H1 (cell line): ENCODE measurements at regions not wholly inside any gene's neighbourhood (a gene's known extent, or its start where the extent isn't known, plus 50 kb on each side); places are given as distances from the start of the nearest gene placed in this dataset.

Experiments
- CTCF ChIA-PET: fragments of 300-600 bp; sonication (Branson Sonifier 250); formaldehyde crosslinking; loops from one replicate; lab custom pipeline; 2021; ENCODE audit not compliant: partially characterized antibody; lab: Charles Lee
- POLR2A ChIA-PET: fragments of 300-600 bp; sonication (Branson Sonifier 250); formaldehyde crosslinking; loops from one replicate; lab custom pipeline; 2021; ENCODE audit warnings: inconsistent platforms; ENCODE audit not compliant: partially characterized antibody; lab: Charles Lee
- DNase-seq, 2 experiments: peaks; one replicate each; pipeline versions ENCODE4 v3.0.0 to v3.0.0-alpha.2; 2010 to 2022; ENCODE audit warnings: low spot score in 2 of 2, low read depth in 1 of 2, mixed read lengths in 1 of 2
- FAIRE-seq: peaks from 2 replicates; lab custom pipeline; 2011; peaks lifted over from hg19 to GRCh38; lab: Jason Lieb, UNC
- H2AFZ ChIP-seq: 2 replicates; pipeline ENCODE4 v1.8.1; 2012; ENCODE audit warnings: low read length, inconsistent platforms
- H2AK5ac ChIP-seq: 2 replicates; pipeline ENCODE4 v1.6.1; 2013; ENCODE audit warnings: low read depth, low read length
- H2BK120ac ChIP-seq: replicated peaks from 2 replicates; pipeline ENCODE3; 2013; ENCODE audit warnings: low read depth, low read length, inconsistent platforms
- H2BK12ac ChIP-seq: 2 replicates; pipeline ENCODE4 v1.6.1; 2013; ENCODE audit warnings: low read depth, low read length
- H2BK15ac ChIP-seq: 2 replicates; pipeline ENCODE4 v1.6.1; 2013; ENCODE audit warnings: low read length
- H2BK20ac ChIP-seq: 2 replicates; pipeline ENCODE4 v1.6.1; 2013; ENCODE audit warnings: low read length
- H2BK5ac ChIP-seq: 2 replicates; pipeline ENCODE4 v1.6.1; 2013; ENCODE audit warnings: low read depth, low read length
- H3K14ac ChIP-seq: 2 replicates; pipeline ENCODE4 v1.6.1; 2013; ENCODE audit warnings: inconsistent platforms; ENCODE audit not compliant: insufficient read length
- H3K18ac ChIP-seq: 2 replicates; pipeline ENCODE4 v1.6.1; 2013; ENCODE audit warnings: low read length; ENCODE audit errors: extremely low read depth
- H3K23ac ChIP-seq: 2 replicates; pipeline ENCODE4 v1.6.1; 2013; ENCODE audit warnings: inconsistent platforms; ENCODE audit not compliant: insufficient read length
- H3K23me2 ChIP-seq: 2 replicates; pipeline ENCODE4 v1.6.1; 2013; ENCODE audit warnings: low read depth, low read length
- H3K27ac ChIP-seq: 2 replicates; pipeline ENCODE4 v1.6.1; 2011; ENCODE audit warnings: low read depth, low read length, inconsistent platforms
- H3K27me3 ChIP-seq, 4 experiments: replicated peaks in 1 of 4; 1 replicate in 1 of 4; 2 replicates in 3 of 4; pipeline versions ENCODE4 v1.6.1 to v1.8.1; 2011 to 2013; ENCODE audit warnings: low read length in 3 of 4, mild to moderate bottlenecking in 3 of 4, inconsistent platforms in 2 of 4, mixed read lengths in 2 of 4, moderate library complexity in 1 of 4; ENCODE audit not compliant: control insufficient read depth in 3 of 4, insufficient read depth in 3 of 4; ENCODE audit errors: extremely low read depth in 1 of 4
- H3K36me3 ChIP-seq, 4 experiments: 2 replicates each; pipeline versions ENCODE4 v1.6.1 to v1.8.1; 2011 to 2013; ENCODE audit warnings: mild to moderate bottlenecking in 4 of 4, low read length in 3 of 4, moderate library complexity in 2 of 4, control low read depth in 1 of 4, inconsistent platforms in 1 of 4; ENCODE audit not compliant: insufficient read depth in 4 of 4, control insufficient read depth in 2 of 4
- H3K4ac ChIP-seq: replicated peaks from 2 replicates; pipeline ENCODE3; 2013; ENCODE audit warnings: low read length, low read depth, mixed read lengths, inconsistent platforms; ENCODE audit not compliant: insufficient read length
- H3K4me1 ChIP-seq, 4 experiments: replicated peaks in 1 of 4; 1 replicate in 1 of 4; 2 replicates in 3 of 4; pipeline versions ENCODE4 v1.6.1 to v1.8.1; 2011 to 2013; ENCODE audit warnings: low read length in 3 of 4, inconsistent platforms in 2 of 4, mixed read lengths in 1 of 4; ENCODE audit not compliant: insufficient read depth in 4 of 4, control insufficient read depth in 3 of 4
- H3K4me2 ChIP-seq, 2 experiments: 2 replicates each; pipeline versions ENCODE4 v1.6.1 to v1.8.1; 2011 to 2013; ENCODE audit warnings: low read depth in 2 of 2, low read length in 2 of 2, control low read depth in 1 of 2, inconsistent platforms in 1 of 2, mild to moderate bottlenecking in 1 of 2; ENCODE audit not compliant: insufficient read depth in 1 of 2
- H3K4me3 ChIP-seq, 4 experiments: fragments of 200-600, 300-600 bp in 1 of 4; sonication (generic), shearing (Covaris generic), sonication (Bioruptor Twin) in 1 of 4; 2 replicates each; pipeline versions ENCODE4 v1.5.1 to v1.8.1; 2011 to 2016; ENCODE audit warnings: low read length in 4 of 4, low read depth in 3 of 4, control low read depth in 2 of 4, inconsistent platforms in 2 of 4, mild to moderate bottlenecking in 2 of 4, mixed read lengths in 1 of 4, moderate library complexity in 1 of 4; ENCODE audit not compliant: insufficient read depth in 2 of 4; ENCODE audit errors: extremely low read depth in 1 of 4
- H3K56ac ChIP-seq: replicated peaks from 2 replicates; pipeline ENCODE3; 2013; ENCODE audit warnings: low read depth, mild to moderate bottlenecking, mixed read lengths, low read length, inconsistent platforms; ENCODE audit not compliant: insufficient read length
- H3K79me1 ChIP-seq: 2 replicates; pipeline ENCODE4 v1.6.1; 2013; ENCODE audit warnings: low read depth, low read length, control low read depth
- H3K79me2 ChIP-seq, 2 experiments: 2 replicates each; pipeline versions ENCODE4 v1.6.1 to v1.8.1; 2012 to 2013; ENCODE audit warnings: low read length in 2 of 2, mild to moderate bottlenecking in 2 of 2, inconsistent platforms in 1 of 2; ENCODE audit not compliant: insufficient read depth in 2 of 2, control insufficient read depth in 1 of 2
- H3K9ac ChIP-seq, 4 experiments: replicated peaks in 1 of 4; 1 replicate in 1 of 4; 2 replicates in 3 of 4; pipeline versions ENCODE4 v1.6.1 to v1.8.1; 2011 to 2013; ENCODE audit warnings: low read depth in 3 of 4, low read length in 3 of 4, control low read depth in 2 of 4, mild to moderate bottlenecking in 2 of 4, moderate library complexity in 2 of 4, inconsistent platforms in 1 of 4; ENCODE audit errors: extremely low read depth in 1 of 4
- H3K9me3 ChIP-seq, 2 experiments: 2 replicates each; pipeline versions ENCODE4 v1.6.1 to v1.8.1; 2012 to 2013; ENCODE audit warnings: mild to moderate bottlenecking in 2 of 2, moderate library complexity in 2 of 2, control low read depth in 1 of 2, inconsistent platforms in 1 of 2, low read depth in 1 of 2, low read length in 1 of 2, mixed read lengths in 1 of 2; ENCODE audit not compliant: insufficient read depth in 2 of 2
- H4K20me1 ChIP-seq, 2 experiments: replicated peaks in 1 of 2; 2 replicates each; pipeline versions ENCODE3 to v1.8.1; 2011 to 2013; ENCODE audit warnings: inconsistent platforms in 2 of 2, low read length in 2 of 2, mild to moderate bottlenecking in 1 of 2; ENCODE audit not compliant: insufficient read depth in 2 of 2, control insufficient read depth in 1 of 2
- H4K5ac ChIP-seq: 2 replicates; pipeline ENCODE4 v1.6.1; 2013; ENCODE audit warnings: low read length, low read depth, mixed read lengths, inconsistent platforms; ENCODE audit not compliant: insufficient read length
- H4K8ac ChIP-seq: 2 replicates; pipeline ENCODE4 v1.8.0; 2013; ENCODE audit warnings: mild to moderate bottlenecking, moderate library complexity, low read length, inconsistent platforms; ENCODE audit not compliant: insufficient read depth; ENCODE audit errors: extremely low read depth
- H4K91ac ChIP-seq: replicated peaks from 2 replicates; pipeline ENCODE3; 2013; ENCODE audit warnings: low read length, mixed read lengths, inconsistent platforms; ENCODE audit not compliant: insufficient read length
- BCL11A ChIP-seq, 2 experiments: IDR thresholded peaks; one replicate each; pipeline ENCODE4 v1.6.1; 2011; ENCODE audit warnings: low read depth in 2 of 2, low read length in 2 of 2, mild to moderate bottlenecking in 2 of 2
- E2F6 ChIP-seq: IDR thresholded peaks from 2 replicates; pipeline ENCODE4 v1.6.1; 2012; ENCODE audit warnings: inconsistent platforms
- GTF2F1 ChIP-seq: IDR thresholded peaks from 2 replicates; pipeline ENCODE4 v1.6.1; 2012; ENCODE audit warnings: low read depth, low read length, improper control_type of control experiment, borderline replicate concordance
- KDM4A ChIP-seq: IDR thresholded peaks from one replicate; pipeline ENCODE4 v1.7.1; 2012; ENCODE audit warnings: low read depth, mild to moderate bottlenecking, moderate library complexity, low read length, inconsistent platforms; ENCODE audit not compliant: severe bottlenecking
- KDM5A ChIP-seq: fragments of 200-600 bp; IDR thresholded peaks from 2 replicates; pipeline ENCODE4 v1.7.1; 2012; ENCODE audit warnings: mild to moderate bottlenecking, low read length, inconsistent platforms, mixed read lengths
- RBBP5 ChIP-seq: IDR thresholded peaks from 2 replicates; pipeline ENCODE4 v1.7.1; 2012; ENCODE audit warnings: low read depth, mild to moderate bottlenecking, inconsistent platforms, low read length, moderate library complexity, borderline replicate concordance
- SIX5 ChIP-seq: IDR thresholded peaks from 2 replicates; pipeline ENCODE4 v1.6.1; 2011; ENCODE audit warnings: mild to moderate bottlenecking, low read depth, low read length
- SUZ12 ChIP-seq: fragments of 200-600 bp; sonication (generic); IDR thresholded peaks from 2 replicates; pipeline ENCODE4 v1.6.1; 2012; ENCODE audit warnings: mild to moderate bottlenecking, inconsistent platforms, low read length, moderate library complexity, mixed read lengths
- TAF1 ChIP-seq: IDR thresholded peaks from 2 replicates; pipeline ENCODE4 v1.6.1; 2011; ENCODE audit warnings: mild to moderate bottlenecking, low read depth, low read length
- TCF12 ChIP-seq: IDR thresholded peaks from 2 replicates; pipeline ENCODE4 v1.6.1; 2011; ENCODE audit warnings: low read depth, mild to moderate bottlenecking, low read length
- TEAD4 ChIP-seq: IDR thresholded peaks from 2 replicates; pipeline ENCODE4 v1.6.1; 2012; ENCODE audit warnings: low read depth, low read length, inconsistent platforms, mixed read lengths
- YY1 ChIP-seq: IDR thresholded peaks from 2 replicates; pipeline ENCODE4 v1.6.1; 2011; ENCODE audit warnings: low read depth, mild to moderate bottlenecking, low read length

GRCh38 chr20:43803276-43803675, 76.5 kb upstream of the GTSF1L start:
- Histone ChIP-seq H3K4me3 (no peak overlapping the region), H2BK12ac (no peak overlapping the region), H3K23me2 (no peaks in the 10 kb centered on the region), H2BK120ac (no peak overlapping the region), H4K5ac (no peak overlapping the region), H3K4me1 (no peaks in the 10 kb centered on the region), H2BK15ac (no peak overlapping the region), H4K8ac (no peak overlapping the region), H3K79me2 (no peaks in the 10 kb centered on the region), H2BK20ac (no peak overlapping the region), H3K4ac (no peak overlapping the region), H4K20me1 (no peaks in the 10 kb centered on the region), H3K79me1 (no peaks in the 10 kb centered on the region), H3K27ac (no peak overlapping the region), H2AFZ (no peak overlapping the region), H3K9me3 (peaks cover 2 to 7% of the 10 kb centered on the region in 2 experiments; a peak in 2 of 4 replicates), H3K14ac (no peak overlapping the region), H3K4me2 (no peak overlapping the region), H3K18ac (no peak overlapping the region), H3K36me3 (no peaks in the 10 kb centered on the region), H3K27me3 (no peaks in the 10 kb centered on the region), H2AK5ac (no peak overlapping the region), H3K9ac (no peak overlapping the region), H2BK5ac (no peak overlapping the region), H4K91ac (no peak overlapping the region), H3K56ac (no peak overlapping the region), H3K23ac (no peak overlapping the region)
- TF ChIP-seq KDM4A (no peak), YY1 (no peak), TCF12 (no peak), GTF2F1 (no peak), SIX5 (no peak), TEAD4 (no peak), BCL11A (IDR thresholded peaks at IDR 0.05; ENCODE audit: low read depth in 2 of 2, low read length in 2 of 2) (no peak), SUZ12 (no peak), KDM5A (no peak), RBBP5 (no peak), E2F6 (no peak), TAF1 (no peak)
- no peak for DNase-seq
- ChIA-PET CTCF (interaction anchor here (0.6 kb wide), 1 partner anchor 252 kb away, joined by 3 read pairs; no protein-coding TSS in a partner anchor), POLR2A (no interaction called here)
- FAIRE-seq: no peak
